ENCODE measurements at regions not wholly inside any gene's neighbourhood (a gene's known extent, or its start where the extent isn't known, plus 50 kb on each side); places are given as distances from the start of the nearest gene placed in this dataset.

DNA sequence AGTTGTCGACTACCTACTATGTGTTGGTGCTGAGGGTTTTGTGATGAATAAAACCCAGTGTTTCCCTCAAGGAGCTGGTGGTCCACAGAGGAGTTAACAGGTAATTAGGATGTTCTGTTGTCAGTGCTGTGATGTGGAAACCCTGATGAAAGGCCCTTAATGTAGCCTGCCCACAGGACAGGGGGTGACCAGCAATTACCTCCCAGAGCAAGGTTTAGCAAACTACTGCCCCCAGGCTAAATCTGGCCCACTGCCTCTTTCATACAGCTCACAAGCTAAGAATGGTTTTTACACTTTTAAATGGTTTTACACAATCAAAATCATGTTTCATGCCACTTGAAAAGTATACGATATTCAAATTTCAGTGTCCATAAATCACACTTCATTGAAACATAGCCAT lies 536.2 kb downstream of the MIAT start:
- no peak for DNase-seq (ENCODE audit: low read depth)
- H3K4me3 ChIP-seq (ENCODE audit: low read depth, low read length), result no peak overlapping the region
- TF ChIP-seq, protein P1, sequence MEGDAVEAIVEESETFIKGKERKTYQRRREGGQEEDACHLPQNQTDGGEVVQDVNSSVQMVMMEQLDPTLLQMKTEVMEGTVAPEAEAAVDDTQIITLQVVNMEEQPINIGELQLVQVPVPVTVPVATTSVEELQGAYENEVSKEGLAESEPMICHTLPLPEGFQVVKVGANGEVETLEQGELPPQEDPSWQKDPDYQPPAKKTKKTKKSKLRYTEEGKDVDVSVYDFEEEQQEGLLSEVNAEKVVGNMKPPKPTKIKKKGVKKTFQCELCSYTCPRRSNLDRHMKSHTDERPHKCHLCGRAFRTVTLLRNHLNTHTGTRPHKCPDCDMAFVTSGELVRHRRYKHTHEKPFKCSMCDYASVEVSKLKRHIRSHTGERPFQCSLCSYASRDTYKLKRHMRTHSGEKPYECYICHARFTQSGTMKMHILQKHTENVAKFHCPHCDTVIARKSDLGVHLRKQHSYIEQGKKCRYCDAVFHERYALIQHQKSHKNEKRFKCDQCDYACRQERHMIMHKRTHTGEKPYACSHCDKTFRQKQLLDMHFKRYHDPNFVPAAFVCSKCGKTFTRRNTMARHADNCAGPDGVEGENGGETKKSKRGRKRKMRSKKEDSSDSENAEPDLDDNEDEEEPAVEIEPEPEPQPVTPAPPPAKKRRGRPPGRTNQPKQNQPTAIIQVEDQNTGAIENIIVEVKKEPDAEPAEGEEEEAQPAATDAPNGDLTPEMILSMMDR (IDR thresholded peaks at IDR 0.05; ENCODE audit: insufficient read depth, low read depth, low read length), result no peak

DNA sequence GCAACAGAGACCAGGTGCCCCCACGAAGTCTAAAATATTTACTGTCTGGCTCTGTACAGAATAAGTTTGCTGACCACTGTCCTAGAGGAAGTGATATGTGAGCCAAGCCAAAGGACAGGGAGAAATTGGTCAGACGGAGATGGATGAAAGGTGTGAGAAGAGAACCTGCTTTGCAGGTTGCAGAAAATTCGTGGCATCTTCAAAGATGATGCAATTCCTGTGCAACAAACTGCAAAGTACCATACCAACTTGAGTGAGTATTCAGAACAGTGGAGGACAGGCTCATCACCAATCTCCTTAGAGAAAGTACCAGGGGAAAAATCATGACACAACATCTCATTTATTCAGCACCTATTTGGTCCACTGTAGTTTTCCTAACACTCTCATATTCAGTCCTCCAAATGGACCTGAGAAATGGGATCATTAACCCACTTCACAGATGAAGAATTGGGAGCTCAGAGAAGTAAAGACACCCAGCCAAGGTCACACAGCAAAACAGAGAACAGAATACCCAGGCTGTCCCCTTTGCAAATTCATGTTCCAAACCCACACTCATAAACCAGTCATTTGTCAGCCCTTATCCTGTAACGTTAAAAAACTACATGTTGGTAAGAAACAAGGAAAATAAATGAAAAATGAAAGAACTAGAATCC lies 536.8 kb downstream of the MIAT start:
- H3K4me3 ChIP-seq (ENCODE audit: low read depth, low read length), result no peak overlapping the region
- no peak for DNase-seq (ENCODE audit: low read depth)
- TF ChIP-seq, protein P1 (IDR thresholded peaks at IDR 0.05; ENCODE audit: insufficient read depth, low read depth, low read length), result no peak

DNA sequence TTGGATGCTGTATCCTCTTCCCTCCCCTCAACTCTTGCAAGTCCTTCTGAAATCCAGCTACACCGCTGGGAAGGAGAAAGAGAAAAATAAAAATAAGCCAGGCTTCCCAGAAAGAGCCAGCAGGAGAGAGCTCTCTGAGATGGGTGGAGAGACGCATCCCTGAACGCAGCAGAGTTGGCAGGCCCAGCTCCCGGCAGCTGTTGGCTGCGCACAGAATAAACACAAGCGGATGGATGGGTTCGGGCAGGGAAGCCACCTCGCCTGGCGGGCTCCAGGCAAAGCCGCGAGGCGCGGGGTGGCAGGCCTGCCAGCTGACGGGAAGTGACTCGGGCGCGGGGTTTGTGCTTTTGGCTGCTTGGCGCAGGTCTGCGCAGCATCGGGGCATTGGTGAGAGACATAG lies 537.7 kb downstream of the MIAT start:
- DNase-seq (ENCODE audit: low read depth), result no peak
- no peak overlapping the region for H3K4me3 ChIP-seq (ENCODE audit: low read depth, low read length)
- TF ChIP-seq, protein P1 (IDR thresholded peaks at IDR 0.05; ENCODE audit: insufficient read depth, low read depth, low read length), result no peak

DNA sequence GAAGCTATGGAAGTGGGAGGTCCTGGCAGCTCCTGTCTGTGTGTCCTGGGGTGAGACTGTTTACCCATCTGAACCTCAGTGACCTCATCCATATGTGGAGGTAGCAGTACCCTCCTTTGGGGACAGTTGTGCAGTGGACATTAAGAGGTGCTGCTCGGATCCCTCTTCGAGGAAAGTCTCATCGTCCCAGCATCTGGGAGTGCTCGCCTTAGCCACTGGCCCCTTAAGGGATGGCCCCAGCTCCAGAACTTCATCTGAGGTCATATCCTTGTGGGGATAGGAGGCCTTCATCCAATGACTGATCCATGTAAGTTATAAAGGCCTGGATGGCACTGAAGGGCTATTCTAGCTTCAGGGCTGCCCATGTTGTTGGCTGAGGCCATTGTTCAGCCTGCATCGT lies 538.1 kb downstream of the MIAT start:
- no peak overlapping the region for H3K4me3 ChIP-seq (ENCODE audit: low read depth, low read length)
- TF ChIP-seq, protein P1 (IDR thresholded peaks at IDR 0.05; ENCODE audit: insufficient read depth, low read depth, low read length), result no peak
- no peak for DNase-seq (ENCODE audit: low read depth)

DNA sequence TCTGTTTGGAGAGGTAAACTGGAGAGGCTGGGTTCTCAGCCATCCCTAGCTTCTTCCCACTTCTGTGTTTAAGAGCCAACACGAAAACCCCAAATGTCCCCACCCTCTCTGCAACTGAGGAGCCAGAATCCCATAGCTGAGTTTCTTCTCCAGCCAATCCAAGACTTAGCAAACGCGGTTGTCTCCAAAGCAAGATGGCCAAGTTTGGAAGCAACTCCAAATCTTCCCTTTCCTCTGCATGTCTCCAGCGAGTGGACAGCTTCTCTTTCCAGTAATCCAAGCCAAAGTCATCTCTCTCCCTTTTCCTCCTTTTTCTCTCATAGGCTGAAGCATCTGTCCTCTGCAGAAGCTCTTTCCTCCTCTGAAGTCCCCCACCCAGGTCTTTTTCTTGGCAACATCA lies 539.2 kb downstream of the MIAT start:
- no peak for DNase-seq (ENCODE audit: low read depth)
- TF ChIP-seq, protein P1 (IDR thresholded peaks at IDR 0.05; ENCODE audit: insufficient read depth, low read depth, low read length), result no peak
- H3K4me3 ChIP-seq (ENCODE audit: low read depth, low read length), result no peak overlapping the region

DNA sequence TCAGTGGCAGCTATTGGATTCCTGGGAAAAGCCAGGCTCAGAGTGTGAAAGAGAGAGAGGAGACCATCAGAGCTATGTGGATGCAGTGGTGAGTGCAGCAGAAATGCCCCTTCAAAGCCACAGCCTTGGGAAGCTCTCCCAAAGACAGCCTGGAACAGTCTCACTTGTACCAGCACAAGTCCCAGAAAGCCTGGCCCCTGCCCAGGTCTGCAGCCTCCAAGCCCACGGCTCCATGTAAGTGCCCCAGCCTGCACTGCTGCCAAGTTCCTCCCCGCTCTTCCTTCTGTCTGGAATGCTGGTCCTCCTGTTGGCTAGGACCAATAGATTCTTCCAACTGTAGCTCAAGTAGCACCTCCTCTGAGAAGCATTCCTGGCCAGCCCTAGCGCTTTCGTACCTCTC lies 539.7 kb downstream of the MIAT start:
- no peak overlapping the region for H3K4me3 ChIP-seq (ENCODE audit: low read depth, low read length)
- no peak for DNase-seq (ENCODE audit: low read depth)
- TF ChIP-seq, protein P1 (IDR thresholded peaks at IDR 0.05; ENCODE audit: insufficient read depth, low read depth, low read length), result no peak

DNA sequence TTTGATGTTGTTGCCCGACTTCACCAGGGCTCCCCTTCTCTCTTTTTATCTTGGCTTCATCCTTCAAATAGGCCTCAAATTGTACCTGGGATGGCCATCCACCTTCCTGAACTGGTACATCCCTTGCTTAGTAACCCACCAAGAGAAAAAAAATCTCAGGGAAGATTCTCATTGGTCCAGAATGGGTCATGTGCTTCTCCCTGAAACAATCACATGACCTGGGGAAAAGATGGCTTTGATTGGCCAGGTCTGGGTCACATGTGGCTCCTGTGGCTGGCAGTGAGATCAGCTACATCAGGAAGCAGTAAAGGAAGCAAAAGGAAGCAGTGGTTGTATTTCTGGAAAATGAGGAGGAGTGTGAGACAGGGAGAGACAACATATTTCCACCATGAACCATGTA lies 540.2 kb downstream of the MIAT start:
- DNase-seq (ENCODE audit: low read depth), result no peak
- H3K4me3 ChIP-seq (ENCODE audit: low read depth, low read length), result no peak overlapping the region
- TF ChIP-seq, protein P1 (IDR thresholded peaks at IDR 0.05; ENCODE audit: insufficient read depth, low read depth, low read length), result no peak

Measured in fibroblast of villous mesenchyme (primary cell).